Kidney (tissue), 13 donors: ENCODE measurements at regions not wholly inside any gene's neighbourhood (a gene's known extent, or its start where the extent isn't known, plus 50 kb on each side); places are given as distances from the start of the nearest gene placed in this dataset.

Source experiments
- DNase-seq, 5 donors: peaks; one replicate each; pipeline ENCODE4 v3.0.0-alpha.2; 2013 to 2020
- FAIRE-seq: peaks from 2 replicates; lab custom pipeline; 2012; peaks lifted over from hg19 to GRCh38; lab: Jason Lieb, UNC
- H3K27ac ChIP-seq, 2 donors: one replicate each; pipeline ENCODE4 v1.7.0; 2013; ENCODE audit warnings: low read depth in 2 of 2, low read length in 2 of 2, inconsistent platforms in 1 of 2
- H3K27me3 ChIP-seq: one replicate; pipeline ENCODE4 v1.7.1; 2013; ENCODE audit warnings: low read length, inconsistent platforms; ENCODE audit not compliant: control insufficient read depth, insufficient read depth
- H3K36me3 ChIP-seq, 3 donors: one replicate each; pipeline versions ENCODE4 v1.7.0 to v1.7.1; 2013; ENCODE audit warnings: low read length in 3 of 3, control low read depth in 1 of 3, inconsistent platforms in 1 of 3; ENCODE audit not compliant: insufficient read depth in 3 of 3, control insufficient read depth in 2 of 3
- H3K4me1 ChIP-seq, 3 donors: one replicate each; pipeline versions ENCODE4 v1.7.0 to v1.7.1; 2013; ENCODE audit warnings: low read length in 3 of 3, inconsistent platforms in 1 of 3, low read depth in 1 of 3; ENCODE audit not compliant: control insufficient read depth in 2 of 3, insufficient read depth in 2 of 3
- H3K4me3 ChIP-seq, 3 donors: one replicate each; pipeline versions ENCODE4 v1.7.0 to v1.8.1; 2013; ENCODE audit warnings: low read length in 3 of 3, control low read depth in 1 of 3, inconsistent platforms in 1 of 3
- H3K9ac ChIP-seq, 3 donors: one replicate each; pipeline versions ENCODE4 v1.7.0 to v1.7.1; 2013; ENCODE audit warnings: low read length in 3 of 3, control low read depth in 1 of 3, inconsistent platforms in 1 of 3
- H3K9me3 ChIP-seq, 3 donors: one replicate each; pipeline versions ENCODE4 v1.7.0 to v1.7.1; 2013; ENCODE audit warnings: low read length in 3 of 3, control low read depth in 1 of 3, inconsistent platforms in 1 of 3; ENCODE audit not compliant: control insufficient read depth in 2 of 3, insufficient read depth in 1 of 3
- intact Hi-C: fragments of 100-400 bp; cut with DNase I; formaldehyde crosslinking; loops from one replicate; pipeline ENCODE4 v1.11.1; 2022
- TF ChIP-seq, protein P1 (sequence below): IDR thresholded peaks from 3 replicates; pipeline ENCODE4 v1.5.1; 2012; ENCODE audit warnings: mild to moderate bottlenecking, moderate library complexity, borderline replicate concordance; ENCODE audit not compliant: insufficient read depth; ENCODE audit errors: extremely low read depth
- donor health status: control.
- donor health status: control.
- donor health status: control.
- donor health status: control.
- donor health status: control.
- donor health status: DM: yes; HTN: yes; CAD: no.
- donor health status: Normal renal cell carcinoma (clear cell type).

GRCh38 chr18:73147590-73147989 lies 279.8 kb upstream of the NETO1 start:
- Histone ChIP-seq H3K9ac (no peak overlapping the region), H3K36me3 (no peaks in the 10 kb centered on the region), H3K27me3 (no peaks in the 10 kb centered on the region), H3K27ac (no peak overlapping the region), H3K4me1 (no peaks in the 10 kb centered on the region), H3K4me3 (no peak overlapping the region), H3K9me3 (no peaks in the 10 kb centered on the region)
- FAIRE-seq (no peak), DNase-seq (no peak)
- intact Hi-C loops = no loop called here
- TF ChIP-seq, protein P1, sequence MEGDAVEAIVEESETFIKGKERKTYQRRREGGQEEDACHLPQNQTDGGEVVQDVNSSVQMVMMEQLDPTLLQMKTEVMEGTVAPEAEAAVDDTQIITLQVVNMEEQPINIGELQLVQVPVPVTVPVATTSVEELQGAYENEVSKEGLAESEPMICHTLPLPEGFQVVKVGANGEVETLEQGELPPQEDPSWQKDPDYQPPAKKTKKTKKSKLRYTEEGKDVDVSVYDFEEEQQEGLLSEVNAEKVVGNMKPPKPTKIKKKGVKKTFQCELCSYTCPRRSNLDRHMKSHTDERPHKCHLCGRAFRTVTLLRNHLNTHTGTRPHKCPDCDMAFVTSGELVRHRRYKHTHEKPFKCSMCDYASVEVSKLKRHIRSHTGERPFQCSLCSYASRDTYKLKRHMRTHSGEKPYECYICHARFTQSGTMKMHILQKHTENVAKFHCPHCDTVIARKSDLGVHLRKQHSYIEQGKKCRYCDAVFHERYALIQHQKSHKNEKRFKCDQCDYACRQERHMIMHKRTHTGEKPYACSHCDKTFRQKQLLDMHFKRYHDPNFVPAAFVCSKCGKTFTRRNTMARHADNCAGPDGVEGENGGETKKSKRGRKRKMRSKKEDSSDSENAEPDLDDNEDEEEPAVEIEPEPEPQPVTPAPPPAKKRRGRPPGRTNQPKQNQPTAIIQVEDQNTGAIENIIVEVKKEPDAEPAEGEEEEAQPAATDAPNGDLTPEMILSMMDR = no peak

GRCh38 chr18:73144030-73144429 lies 276.2 kb upstream of the NETO1 start:
- H3K4me3 ChIP-seq = no peak overlapping the region
- no peak overlapping the region for H3K9ac ChIP-seq
- no peaks in the 10 kb centered on the region for H3K27me3 ChIP-seq
- no peak for DNase-seq
- no peaks in the 10 kb centered on the region for H3K9me3 ChIP-seq
- intact Hi-C loops = no loop called here
- FAIRE-seq = no peak
- TF ChIP-seq, protein P1 = no peak
- H3K27ac ChIP-seq = no peak overlapping the region
- no peaks in the 10 kb centered on the region for H3K4me1 ChIP-seq
- no peaks in the 10 kb centered on the region for H3K36me3 ChIP-seq

DNA sequence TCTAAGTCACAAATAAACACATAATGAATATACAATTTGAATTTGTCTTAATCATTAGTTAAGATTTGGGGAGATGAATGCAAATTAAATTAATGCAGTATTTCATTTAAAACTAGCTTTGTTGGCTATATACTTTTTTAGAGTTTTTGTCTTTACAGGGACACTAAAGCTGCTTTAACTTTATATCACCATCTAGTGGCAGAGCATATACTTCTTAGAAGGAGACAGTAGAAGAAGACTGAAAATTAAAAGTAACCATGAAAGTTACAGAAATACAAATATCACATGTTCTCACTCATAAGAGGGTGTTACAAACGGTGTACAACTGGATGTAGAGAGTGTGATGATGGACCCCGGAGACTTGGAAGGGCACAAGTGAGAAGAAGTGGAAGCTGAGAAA lies 268.3 kb upstream of the NETO1 start:
- Histone ChIP-seq H3K9me3 (no peaks in the 10 kb centered on the region), H3K4me3 (no peak overlapping the region), H3K27ac (no peak overlapping the region), H3K9ac (no peak overlapping the region), H3K36me3 (no peaks in the 10 kb centered on the region), H3K27me3 (no peaks in the 10 kb centered on the region), H3K4me1 (no peaks in the 10 kb centered on the region)
- DNase-seq (no peak), FAIRE-seq (peak; percentile 50)
- intact Hi-C loops = no loop called here
- TF ChIP-seq, protein P1 = no peak

GRCh38 chr18:73124175-73124574 lies 256.4 kb upstream of the NETO1 start:
- H3K4me1 ChIP-seq = no peaks in the 10 kb centered on the region
- TF ChIP-seq, protein P1 = no peak
- no peaks in the 10 kb centered on the region for H3K36me3 ChIP-seq
- intact Hi-C loops = no loop called here
- H3K27ac ChIP-seq = no peak overlapping the region
- H3K4me3 ChIP-seq = no peak overlapping the region
- no peaks in the 10 kb centered on the region for H3K27me3 ChIP-seq
- H3K9ac ChIP-seq = no peak overlapping the region
- FAIRE-seq (no peak), DNase-seq (no peak)
- H3K9me3 ChIP-seq = no peaks in the 10 kb centered on the region
